ENCODE measurements at regions not wholly inside any gene's neighbourhood (a gene's known extent, or its start where the extent isn't known, plus 50 kb on each side); places are given as distances from the start of the nearest gene placed in this dataset.
A peak's percentile ranks its signal among the peaks of the same experiment; 100 is the strongest.

DNA sequence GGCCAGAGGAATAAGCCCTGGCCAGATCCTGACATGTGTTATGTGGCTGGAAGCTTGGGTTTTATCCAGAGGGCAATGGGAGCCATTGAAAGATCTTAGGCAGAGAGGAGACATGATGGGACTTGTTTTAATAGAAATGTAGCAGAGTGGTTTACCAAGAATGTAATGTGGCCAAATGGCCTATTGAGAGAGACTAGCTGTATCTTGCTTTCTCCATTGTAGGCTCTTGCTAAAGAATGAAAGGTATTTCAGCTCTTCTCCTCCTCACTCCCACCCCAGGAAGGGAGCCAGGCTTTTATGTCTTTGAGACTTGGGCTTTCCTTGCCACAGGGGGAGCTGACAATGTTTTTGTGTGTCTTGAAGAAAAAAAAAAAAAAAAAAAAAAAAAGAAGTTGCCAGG lies 82.3 kb downstream of the TRIM29 start:
- no peak overlapping the region for H3K27ac ChIP-seq (ENCODE audit: low read depth in 1 of 2, low read length in 2 of 2)
- no peak for DNase-seq (ENCODE audit: low spot score)
- peaks cover 0 to 2% (median 0%) of the 10 kb centered on the region in 4 donors for H3K27me3 ChIP-seq (ENCODE audit: control insufficient read depth in 4 of 4, insufficient read depth in 4 of 4, low read length in 3 of 4)
- peaks cover 0 to 4% (median 1%) of the 10 kb centered on the region in 4 donors for H3K9me3 ChIP-seq (ENCODE audit: control insufficient read depth in 4 of 4, low read length in 3 of 4)
- no peaks in the 10 kb centered on the region for H3K36me3 ChIP-seq (ENCODE audit: control insufficient read depth in 4 of 4, insufficient read depth in 3 of 4, low read depth in 1 of 4, low read length in 3 of 4)
- H3K9ac ChIP-seq (ENCODE audit: low read depth in 1 of 2, low read length in 2 of 2): no peak overlapping the region
- TF ChIP-seq, protein P1, sequence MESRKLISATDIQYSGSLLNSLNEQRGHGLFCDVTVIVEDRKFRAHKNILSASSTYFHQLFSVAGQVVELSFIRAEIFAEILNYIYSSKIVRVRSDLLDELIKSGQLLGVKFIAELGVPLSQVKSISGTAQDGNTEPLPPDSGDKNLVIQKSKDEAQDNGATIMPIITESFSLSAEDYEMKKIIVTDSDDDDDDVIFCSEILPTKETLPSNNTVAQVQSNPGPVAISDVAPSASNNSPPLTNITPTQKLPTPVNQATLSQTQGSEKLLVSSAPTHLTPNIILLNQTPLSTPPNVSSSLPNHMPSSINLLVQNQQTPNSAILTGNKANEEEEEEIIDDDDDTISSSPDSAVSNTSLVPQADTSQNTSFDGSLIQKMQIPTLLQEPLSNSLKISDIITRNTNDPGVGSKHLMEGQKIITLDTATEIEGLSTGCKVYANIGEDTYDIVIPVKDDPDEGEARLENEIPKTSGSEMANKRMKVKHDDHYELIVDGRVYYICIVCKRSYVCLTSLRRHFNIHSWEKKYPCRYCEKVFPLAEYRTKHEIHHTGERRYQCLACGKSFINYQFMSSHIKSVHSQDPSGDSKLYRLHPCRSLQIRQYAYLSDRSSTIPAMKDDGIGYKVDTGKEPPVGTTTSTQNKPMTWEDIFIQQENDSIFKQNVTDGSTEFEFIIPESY (IDR thresholded peaks at IDR 0.05): no peak
- TF ChIP-seq SP1 (IDR thresholded peaks at IDR 0.05) (no peak), GABPA (IDR thresholded peaks at IDR 0.05 in 1 of 2, conservative IDR thresholded peaks at IDR 0.05 in 1 of 2) (no peak), RAD21 (IDR thresholded peaks at IDR 0.05) (no peak), NR2F2 (IDR thresholded peaks at IDR 0.05) (no peak), FOXA1 (IDR thresholded peaks at IDR 0.05) (no peak), REST (IDR thresholded peaks at IDR 0.05) (no peak), TAF1 (conservative IDR thresholded peaks at IDR 0.05) (no peak), YY1 (IDR thresholded peaks at IDR 0.05) (no peak), RXRA (IDR thresholded peaks at IDR 0.05) (no peak)
- no peak overlapping the region for H3K4me3 ChIP-seq (ENCODE audit: low read depth in 1 of 3, low read length in 3 of 3)
- no peaks in the 10 kb centered on the region for H3K4me1 ChIP-seq (ENCODE audit: control insufficient read depth in 4 of 4, insufficient read depth in 4 of 4, low read length in 3 of 4)

DNA sequence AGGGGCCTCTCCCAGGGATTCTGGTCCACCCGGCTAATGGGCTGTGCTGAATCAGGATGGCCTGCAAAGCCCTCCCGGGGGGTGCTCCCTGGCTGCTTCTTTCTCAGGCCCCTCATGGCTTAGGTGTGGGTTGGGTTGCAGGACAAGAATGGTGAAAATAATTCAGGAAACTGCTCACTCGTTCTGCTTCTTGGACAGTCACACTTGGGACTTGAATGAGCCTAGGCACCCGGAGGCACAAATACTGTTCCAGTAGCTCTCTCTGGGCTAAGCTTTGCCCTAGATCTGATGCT lies 83.2 kb downstream of the TRIM29 start:
- Histone ChIP-seq H3K27ac (ENCODE audit: low read depth in 1 of 2, low read length in 2 of 2) (no peak overlapping the region), H3K4me1 (ENCODE audit: control insufficient read depth in 4 of 4, insufficient read depth in 4 of 4, low read length in 3 of 4) (no peaks in the 10 kb centered on the region), H3K36me3 (ENCODE audit: control insufficient read depth in 4 of 4, insufficient read depth in 3 of 4, low read depth in 1 of 4, low read length in 3 of 4) (no peaks in the 10 kb centered on the region), H3K9ac (ENCODE audit: low read depth in 1 of 2, low read length in 2 of 2) (no peak overlapping the region), H3K9me3 (ENCODE audit: control insufficient read depth in 4 of 4, low read length in 3 of 4) (peaks cover 0 to 4% (median 1%) of the 10 kb centered on the region in 4 donors), H3K27me3 (ENCODE audit: control insufficient read depth in 4 of 4, insufficient read depth in 4 of 4, low read length in 3 of 4) (peaks cover 0 to 2% (median 0%) of the 10 kb centered on the region in 4 donors), H3K4me3 (ENCODE audit: low read depth in 1 of 3, low read length in 3 of 3) (no peak overlapping the region)
- no peak for TF ChIP-seq REST (IDR thresholded peaks at IDR 0.05)
- TF ChIP-seq RXRA (IDR thresholded peaks at IDR 0.05): no peak
- TF ChIP-seq, protein P2, sequence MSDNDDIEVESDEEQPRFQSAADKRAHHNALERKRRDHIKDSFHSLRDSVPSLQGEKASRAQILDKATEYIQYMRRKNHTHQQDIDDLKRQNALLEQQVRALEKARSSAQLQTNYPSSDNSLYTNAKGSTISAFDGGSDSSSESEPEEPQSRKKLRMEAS (IDR thresholded peaks at IDR 0.05): no peak
- no peak for TF ChIP-seq RAD21 (IDR thresholded peaks at IDR 0.05)
- no peak for TF ChIP-seq NR2F2 (IDR thresholded peaks at IDR 0.05)
- no peak for TF ChIP-seq JUND (IDR thresholded peaks at IDR 0.05)
- no peak for TF ChIP-seq TAF1 (conservative IDR thresholded peaks at IDR 0.05)
- TF ChIP-seq, protein P1 (IDR thresholded peaks at IDR 0.05): no peak
- no peak for TF ChIP-seq SP1 (IDR thresholded peaks at IDR 0.05)
- TF ChIP-seq YY1 (IDR thresholded peaks at IDR 0.05): no peak
- no peak for TF ChIP-seq EGR1 (IDR thresholded peaks at IDR 0.05; ENCODE audit: low read depth in 2 of 2)
- no peak for TF ChIP-seq HNF4G (IDR thresholded peaks at IDR 0.05)
- no peak for TF ChIP-seq FOXA1 (IDR thresholded peaks at IDR 0.05)
- TF ChIP-seq ATF3 (IDR thresholded peaks at IDR 0.05): no peak
- TF ChIP-seq FOXA2 (IDR thresholded peaks at IDR 0.05): no peak
- DNase-seq (ENCODE audit: low spot score): peak; percentile 23
- WGBS: 88% methylated on average over 4 of the region's 4 CpGs

Data from liver (tissue), 7 donors.